ENCODE measurements at regions not wholly inside any gene's neighbourhood (a gene's known extent, or its start where the extent isn't known, plus 50 kb on each side); places are given as distances from the start of the nearest gene placed in this dataset.
A peak's percentile ranks its signal among the peaks of the same experiment; 100 is the strongest.

GRCh38 chr12:28870839-28871440 lies 278.1 kb upstream of the FAR2 start:
- no peak overlapping the region for H3K4me3 ChIP-seq (ENCODE audit: low read length)
- no peaks in the 10 kb centered on the region for H3F3A ChIP-seq (ENCODE audit: insufficient read depth, low read length, poor library complexity, severe bottlenecking)
- no peak for TF ChIP-seq SMC3 (conservative IDR thresholded peaks at IDR 0.05; ENCODE audit: poor library complexity)
- no peak for TF ChIP-seq RAD21 (conservative IDR thresholded peaks at IDR 0.05)
- H2AFZ ChIP-seq (ENCODE audit: low read depth, low read length): no peak overlapping the region
- no peak overlapping the region for H3K27ac ChIP-seq (ENCODE audit: low read length)
- no peaks in the 10 kb centered on the region for H4K20me1 ChIP-seq (ENCODE audit: insufficient read depth)
- no peak overlapping the region for H3K4me2 ChIP-seq (ENCODE audit: low read length)
- no peak overlapping the region for H3K9ac ChIP-seq (ENCODE audit: low read length)
- H3K27me3 ChIP-seq (ENCODE audit: insufficient read depth, low read depth, low read length): no peaks in the 10 kb centered on the region
- no peaks in the 10 kb centered on the region for H3K36me3 ChIP-seq (ENCODE audit: insufficient read depth, low read length)
- H3K79me2 ChIP-seq (replicated peaks; ENCODE audit: insufficient read depth, low read length): no peaks in the 10 kb centered on the region
- no peaks in the 10 kb centered on the region for H3K9me3 ChIP-seq (ENCODE audit: low read length)
- H3K9me2 ChIP-seq (ENCODE audit: insufficient read depth, low read length): no peaks in the 10 kb centered on the region

- no peaks in the 10 kb centered on the region for H3K27me3 ChIP-seq (ENCODE audit: insufficient read depth, low read depth, low read length)
- H3K9me2 ChIP-seq (ENCODE audit: insufficient read depth, low read length): no peaks in the 10 kb centered on the region
- H3K9ac ChIP-seq (ENCODE audit: low read length): no peak overlapping the region
- no peaks in the 10 kb centered on the region for H3K36me3 ChIP-seq (ENCODE audit: insufficient read depth, low read length)
- H3K9me3 ChIP-seq (ENCODE audit: low read length): no peaks in the 10 kb centered on the region
- H3F3A ChIP-seq (ENCODE audit: insufficient read depth, low read length, poor library complexity, severe bottlenecking): no peaks in the 10 kb centered on the region
- TF ChIP-seq SMC3 (conservative IDR thresholded peaks at IDR 0.05; ENCODE audit: poor library complexity) (peak; percentile 15), POLR2AphosphoS5 (IDR thresholded peaks at IDR 0.05) (no peak), RAD21 (conservative IDR thresholded peaks at IDR 0.05) (peak; percentile 34), CTCF (IDR thresholded peaks at IDR 0.05; ENCODE audit: poor library complexity, severe bottlenecking) (peak; percentile 33)
- no peaks in the 10 kb centered on the region for H3K79me2 ChIP-seq (replicated peaks; ENCODE audit: insufficient read depth, low read length)
- no peaks in the 10 kb centered on the region for H4K20me1 ChIP-seq (ENCODE audit: insufficient read depth)
- H3K4me3 ChIP-seq (ENCODE audit: low read length): no peak overlapping the region
- H3K4me2 ChIP-seq (ENCODE audit: low read length): no peak overlapping the region
- no peak overlapping the region for H3K27ac ChIP-seq (ENCODE audit: low read length)
- H2AFZ ChIP-seq (ENCODE audit: low read depth, low read length): no peak overlapping the region
Measured at GRCh38 chr12:28872654-28873268, 276.3 kb upstream of the FAR2 start.

DNA sequence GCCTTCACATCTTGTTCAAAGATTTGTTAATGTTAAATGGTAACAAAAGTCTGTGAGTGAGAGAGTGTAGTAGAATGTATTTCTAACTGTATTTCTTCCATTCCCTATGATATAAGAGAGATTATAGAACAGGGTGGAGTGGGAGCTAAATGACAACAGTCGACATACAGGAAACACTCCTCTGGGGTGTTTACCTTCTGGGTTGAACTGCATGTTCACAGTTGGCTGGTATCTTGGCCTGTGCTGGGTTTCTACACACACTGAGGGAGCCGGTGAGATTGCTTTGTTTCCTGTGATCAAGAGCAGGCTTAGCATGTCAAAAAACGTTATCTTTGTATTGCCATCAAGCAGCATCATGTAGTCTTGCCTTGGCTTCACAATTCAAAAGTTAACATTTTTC lies 274.3 kb upstream of the FAR2 start:
- Histone ChIP-seq H3K79me2 (replicated peaks; ENCODE audit: insufficient read depth, low read length) (no peaks in the 10 kb centered on the region), H3K9ac (ENCODE audit: low read length) (no peak overlapping the region), H3K27ac (ENCODE audit: low read length) (no peak overlapping the region), H3K4me3 (ENCODE audit: low read length) (no peak overlapping the region), H3K9me3 (ENCODE audit: low read length) (no peaks in the 10 kb centered on the region), H4K20me1 (ENCODE audit: insufficient read depth) (no peaks in the 10 kb centered on the region), H3K4me2 (ENCODE audit: low read length) (no peak overlapping the region), H2AFZ (ENCODE audit: low read depth, low read length) (no peak overlapping the region), H3K27me3 (ENCODE audit: insufficient read depth, low read depth, low read length) (no peaks in the 10 kb centered on the region), H3K9me2 (ENCODE audit: insufficient read depth, low read length) (no peaks in the 10 kb centered on the region), H3K36me3 (ENCODE audit: insufficient read depth, low read length) (no peaks in the 10 kb centered on the region), H3F3A (ENCODE audit: insufficient read depth, low read length, poor library complexity, severe bottlenecking) (no peaks in the 10 kb centered on the region)
- TF ChIP-seq EZH2 (IDR thresholded peaks at IDR 0.05; ENCODE audit: borderline replicate concordance, insufficient read depth, low read length, poor library complexity, severe bottlenecking): no peak
- TF ChIP-seq REST (IDR thresholded peaks at IDR 0.05; ENCODE audit: borderline replicate concordance): no peak
- TF ChIP-seq TAF1 (IDR thresholded peaks at IDR 0.05; ENCODE audit: low read depth): no peak
- no peak for TF ChIP-seq POLR2AphosphoS5 (IDR thresholded peaks at IDR 0.05)
- no peak for TF ChIP-seq EP300 (conservative IDR thresholded peaks at IDR 0.05; ENCODE audit: poor library complexity, severe bottlenecking)
- TF ChIP-seq CTCF (IDR thresholded peaks at IDR 0.05; ENCODE audit: poor library complexity, severe bottlenecking): no peak
- TF ChIP-seq MXI1 (conservative IDR thresholded peaks at IDR 0.05; ENCODE audit: poor library complexity, severe bottlenecking): no peak
- no peak for TF ChIP-seq SMC3 (conservative IDR thresholded peaks at IDR 0.05; ENCODE audit: poor library complexity)
- no peak for TF ChIP-seq RAD21 (conservative IDR thresholded peaks at IDR 0.05)
